ENCODE measurements at regions not wholly inside any gene's neighbourhood (a gene's known extent, or its start where the extent isn't known, plus 50 kb on each side); places are given as distances from the start of the nearest gene placed in this dataset.

- no TSS peak for BruUV-seq (replicated peaks)
- in situ Hi-C loops (cut with MboI) (no loop called here), intact Hi-C loops (cut with micrococcal nuclease) (no loop called here)
- Histone ChIP-seq H3K4me1 (replicated peaks in 1 of 2; ENCODE audit: control insufficient read depth in 2 of 2, insufficient read depth in 2 of 2, low read length in 2 of 2) (peaks cover 55 to 81% of the 10 kb centered on the region in 2 experiments), H3K9me1 (ENCODE audit: control insufficient read depth, insufficient read depth, low read length) (no peaks in the 10 kb centered on the region), H2AFZ (ENCODE audit: low read depth, low read length) (peak overlapping the region; percentile 19; the same call in 1 of the 2 replicates), H3K9ac (ENCODE audit: insufficient read depth in 1 of 2, low read depth in 2 of 2, low read length in 2 of 2) (no peak overlapping the region; a peak in 1 of 4 replicates), H4K20me1 (replicated peaks; ENCODE audit: control insufficient read depth, insufficient read depth, low read length) (no peaks in the 10 kb centered on the region), H3K27ac (ENCODE audit: extremely low read depth, low read depth, low read length) (no peak overlapping the region), H3K36me3 (ENCODE audit: control insufficient read depth, insufficient read depth, low read length) (no peaks in the 10 kb centered on the region), H3K4me2 (ENCODE audit: insufficient read depth, low read length) (no peak overlapping the region), H3K27me3 (ENCODE audit: control insufficient read depth in 2 of 2, insufficient read depth in 2 of 2, low read length in 2 of 2) (no peaks in the 10 kb centered on the region), H3K4me3 (no peak overlapping the region), H3K79me2 (ENCODE audit: control insufficient read depth, insufficient read depth, low read length) (peaks cover 16% of the 10 kb centered on the region; the same call in 2 of the 3 replicates), H3K9me3 (replicated peaks; ENCODE audit: control insufficient read depth, insufficient read depth, low read depth, low read length) (no peaks in the 10 kb centered on the region)
- DNase-seq (ENCODE audit: extremely low read depth in 1 of 4, low spot score in 3 of 4) = no peak
- ChIA-PET CTCF (ENCODE audit: low intra/inter-chr PET ratio) (no interaction called here), POLR2A (interaction anchor here (0.8 to 1.8 kb wide), 3 partner anchors 8 to 342 kb away, joined by 3 to 5 read pairs (median 5); no protein-coding TSS in a partner anchor)
- WGBS (ENCODE audit: insufficient coverage, low coverage, missing lambda C conversion rate) = 81% methylated on average over 3 of the region's 3 CpGs
- no peak for FAIRE-seq
- ATAC-seq = no peak
- TF ChIP-seq ZNF655 (CRISPR knock-in tag; IDR thresholded peaks at IDR 0.05) (no peak), ZNF609 (CRISPR knock-in tag; IDR thresholded peaks at IDR 0.05; ENCODE audit: borderline replicate concordance) (no peak), ZFX (CRISPR knock-in tag; IDR thresholded peaks at IDR 0.05) (no peak), ZBTB33 (CRISPR knock-in tag; IDR thresholded peaks at IDR 0.05) (no peak), FOXM1 (IDR thresholded peaks at IDR 0.05; ENCODE audit: low read depth) (no peak), FOXM1 (CRISPR knock-in tag; IDR thresholded peaks at IDR 0.05; ENCODE audit: low read depth) (no peak), RBM14 (IDR thresholded peaks at IDR 0.05; ENCODE audit: borderline replicate concordance, insufficient read depth, low read depth, low read length) (no peak), JUN (IDR thresholded peaks at IDR 0.05; ENCODE audit: borderline replicate concordance, low read depth, low read length) (no peak), JUN (CRISPR knock-in tag; IDR thresholded peaks at IDR 0.05; ENCODE audit: borderline replicate concordance) (no peak), SMARCB1 (IDR thresholded peaks at IDR 0.05; ENCODE audit: insufficient read length, low read depth) (no peak), ZBTB17 (CRISPR knock-in tag; IDR thresholded peaks at IDR 0.05) (no peak)
These were observed 159.5 kb downstream of the MRPL14 start for GRCh38 chr6:43967719-43968091.

Measured in K562 (cell line).